T-helper 1 cell treated with Interleukin-12 subunit alpha and Interleukin-12 subunit beta and Interleukin-4 antibody, amounts not matched to agents 30 μg/mL and 1 μg/mL, for 36 hours (primary cell): ENCODE measurements at regions not wholly inside any gene's neighbourhood (a gene's known extent, or its start where the extent isn't known, plus 50 kb on each side); places are given as distances from the start of the nearest gene placed in this dataset.
"Not testable (repeated sequence)": the region's sequence is repeated elsewhere in the genome, so short reads cannot be mapped to it uniquely, and the experiment has no call there.

Experiments used
- H3K27ac Mint-ChIP-seq: one replicate; pipeline ENCODE4 v1.8.0; 2021; ENCODE audit warnings: mild to moderate bottlenecking, mixed read lengths
- H3K27me3 Mint-ChIP-seq: one replicate; pipeline ENCODE4 v1.8.0; 2021; ENCODE audit warnings: low read depth, mixed read lengths
- H3K36me3 Mint-ChIP-seq: one replicate; pipeline ENCODE4 v1.8.0; 2021; ENCODE audit warnings: low read depth, mixed read lengths
- H3K4me1 Mint-ChIP-seq: one replicate; pipeline ENCODE4 v1.8.0; 2021; ENCODE audit warnings: low read depth, mixed read lengths
- H3K4me3 Mint-ChIP-seq: one replicate; pipeline ENCODE4 v1.8.0; 2021; ENCODE audit warnings: mild to moderate bottlenecking, moderate library complexity, mixed read lengths
- H3K9me3 Mint-ChIP-seq: one replicate; pipeline ENCODE4 v1.8.0; 2021; ENCODE audit warnings: mixed read lengths

- Mint-ChIP-seq H3K27me3 (no peaks in the 10 kb centered on the region), H3K9me3 (peaks cover 14% of the 10 kb centered on the region), H3K36me3 (no peaks in the 10 kb centered on the region), H3K4me3 (no peak overlapping the region), H3K27ac (no peak overlapping the region), H3K4me1 (no peaks in the 10 kb centered on the region)
These were observed 1672.0 kb upstream of the CDH9 start for GRCh38 chr5:28710360-28710759.

- Mint-ChIP-seq H3K4me3 (no peak overlapping the region), H3K9me3 (peaks cover 9% of the 10 kb centered on the region), H3K4me1 (no peaks in the 10 kb centered on the region), H3K27me3 (no peaks in the 10 kb centered on the region), H3K36me3 (no peaks in the 10 kb centered on the region), H3K27ac (no peak overlapping the region)
These were observed 1670.1 kb upstream of the CDH9 start for GRCh38 chr5:28708472-28708871.

GRCh38 chr5:28707706-28708105 lies 1669.3 kb upstream of the CDH9 start:
- Mint-ChIP-seq H3K36me3 (no peaks in the 10 kb centered on the region), H3K4me3 (no peak overlapping the region), H3K4me1 (no peaks in the 10 kb centered on the region), H3K9me3 (peaks cover 5% of the 10 kb centered on the region), H3K27me3 (no peaks in the 10 kb centered on the region), H3K27ac (no peak overlapping the region)

- Mint-ChIP-seq H3K4me1 (no peaks in the 10 kb centered on the region), H3K27me3 (no peaks in the 10 kb centered on the region), H3K27ac (no peak overlapping the region), H3K4me3 (no peak overlapping the region), H3K36me3 (no peaks in the 10 kb centered on the region), H3K9me3 (peaks cover 16% of the 10 kb centered on the region)
These were observed 1665.4 kb upstream of the CDH9 start for GRCh38 chr5:28703651-28704260.

- Mint-ChIP-seq H3K9me3 (peaks cover 6% of the 10 kb centered on the region), H3K27me3 (no peaks in the 10 kb centered on the region), H3K27ac (no peak overlapping the region), H3K4me3 (no peak overlapping the region), H3K36me3 (no peaks in the 10 kb centered on the region), H3K4me1 (no peaks in the 10 kb centered on the region)
These were observed 1653.1 kb upstream of the CDH9 start for GRCh38 chr5:28691526-28691925.

GRCh38 chr5:28685794-28686193 lies 1647.4 kb upstream of the CDH9 start:
- H3K36me3 Mint-ChIP-seq = no peaks in the 10 kb centered on the region
- H3K9me3 Mint-ChIP-seq = peaks cover 17% of the 10 kb centered on the region
- no peaks in the 10 kb centered on the region for H3K4me1 Mint-ChIP-seq
- no peak overlapping the region for H3K27ac Mint-ChIP-seq
- no peaks in the 10 kb centered on the region for H3K27me3 Mint-ChIP-seq
- H3K4me3 Mint-ChIP-seq = no peak overlapping the region

- Mint-ChIP-seq H3K9me3 (no peaks in the 10 kb centered on the region), H3K27ac (no peak overlapping the region), H3K4me3 (no peak overlapping the region), H3K27me3 (no peaks in the 10 kb centered on the region), H3K4me1 (no peaks in the 10 kb centered on the region), H3K36me3 (no peaks in the 10 kb centered on the region)
These were observed 1640.5 kb upstream of the CDH9 start for GRCh38 chr5:28678899-28679298.

- H3K9me3 Mint-ChIP-seq = peaks cover 40% of the 10 kb centered on the region
- no peak overlapping the region for H3K4me3 Mint-ChIP-seq
These were observed 1627.7 kb upstream of the CDH9 start for GRCh38 chr5:28666110-28666509.

GRCh38 chr5:28648108-28648507 lies 1609.7 kb upstream of the CDH9 start:
- Mint-ChIP-seq H3K27ac (no peak overlapping the region), H3K36me3 (no peaks in the 10 kb centered on the region), H3K4me3 (no peak overlapping the region), H3K4me1 (no peaks in the 10 kb centered on the region), H3K9me3 (peaks cover 19% of the 10 kb centered on the region), H3K27me3 (no peaks in the 10 kb centered on the region)

More at GRCh38 chr5:28666110-28666509, 1627.7 kb upstream of the CDH9 start:
- H3K27me3 Mint-ChIP-seq = no peaks in the 10 kb centered on the region
- no peaks in the 10 kb centered on the region for H3K4me1 Mint-ChIP-seq
- H3K27ac Mint-ChIP-seq = no peak overlapping the region
- no peaks in the 10 kb centered on the region for H3K36me3 Mint-ChIP-seq

- Mint-ChIP-seq H3K4me1 (no peaks in the 10 kb centered on the region), H3K27ac (no peak overlapping the region), H3K36me3 (no peaks in the 10 kb centered on the region), H3K9me3 (peaks cover 9% of the 10 kb centered on the region), H3K4me3 (no peak overlapping the region), H3K27me3 (no peaks in the 10 kb centered on the region)
These were observed 1594.2 kb upstream of the CDH9 start for GRCh38 chr5:28632607-28633006.

- H3K27ac Mint-ChIP-seq = no peak overlapping the region
- peaks cover 9% of the 10 kb centered on the region for H3K9me3 Mint-ChIP-seq
These were observed 1565.5 kb upstream of the CDH9 start for GRCh38 chr5:28603869-28604268.

GRCh38 chr5:28602429-28602828 lies 1564.0 kb upstream of the CDH9 start:
- Mint-ChIP-seq H3K4me1 (no peaks in the 10 kb centered on the region), H3K36me3 (no peaks in the 10 kb centered on the region), H3K9me3 (peaks cover 10% of the 10 kb centered on the region), H3K27ac (no peak overlapping the region), H3K27me3 (no peaks in the 10 kb centered on the region), H3K4me3 (no peak overlapping the region)

More at GRCh38 chr5:28603869-28604268, 1565.5 kb upstream of the CDH9 start:
- Mint-ChIP-seq H3K4me3 (no peak overlapping the region), H3K36me3 (no peaks in the 10 kb centered on the region), H3K27me3 (no peaks in the 10 kb centered on the region), H3K4me1 (no peaks in the 10 kb centered on the region)

GRCh38 chr5:28596707-28597106 lies 1558.3 kb upstream of the CDH9 start:
- H3K9me3 Mint-ChIP-seq = peaks cover 12% of the 10 kb centered on the region
- not testable (repeated sequence) for H3K36me3 Mint-ChIP-seq, H3K27me3 Mint-ChIP-seq, H3K4me3 Mint-ChIP-seq, H3K4me1 Mint-ChIP-seq, H3K27ac Mint-ChIP-seq

- no peak overlapping the region for H3K27ac Mint-ChIP-seq
- H3K4me3 Mint-ChIP-seq = no peak overlapping the region
- no peaks in the 10 kb centered on the region for H3K36me3 Mint-ChIP-seq
- no peaks in the 10 kb centered on the region for H3K4me1 Mint-ChIP-seq
- peaks cover 47% of the 10 kb centered on the region for H3K9me3 Mint-ChIP-seq
- no peaks in the 10 kb centered on the region for H3K27me3 Mint-ChIP-seq
These were observed 1542.2 kb upstream of the CDH9 start for GRCh38 chr5:28580616-28581015.

GRCh38 chr5:28576022-28576421 lies 1537.6 kb upstream of the CDH9 start:
- Mint-ChIP-seq H3K9me3 (peaks cover 56% of the 10 kb centered on the region), H3K4me3 (no peak overlapping the region)

GRCh38 chr5:28575368-28575767 lies 1537.0 kb upstream of the CDH9 start:
- Mint-ChIP-seq H3K4me3 (no peak overlapping the region), H3K4me1 (no peaks in the 10 kb centered on the region), H3K27ac (no peak overlapping the region), H3K9me3 (peaks cover 52% of the 10 kb centered on the region), H3K36me3 (no peaks in the 10 kb centered on the region), H3K27me3 (no peaks in the 10 kb centered on the region)

More at GRCh38 chr5:28576022-28576421, 1537.6 kb upstream of the CDH9 start:
- H3K27ac Mint-ChIP-seq = no peak overlapping the region
- H3K4me1 Mint-ChIP-seq = no peaks in the 10 kb centered on the region
- H3K27me3 Mint-ChIP-seq = no peaks in the 10 kb centered on the region
- no peaks in the 10 kb centered on the region for H3K36me3 Mint-ChIP-seq
